ENCODE measurements at regions not wholly inside any gene's neighbourhood (a gene's known extent, or its start where the extent isn't known, plus 50 kb on each side); places are given as distances from the start of the nearest gene placed in this dataset.
"Not testable (repeated sequence)": the region's sequence is repeated elsewhere in the genome, so short reads cannot be mapped to it uniquely, and the experiment has no call there.

DNA sequence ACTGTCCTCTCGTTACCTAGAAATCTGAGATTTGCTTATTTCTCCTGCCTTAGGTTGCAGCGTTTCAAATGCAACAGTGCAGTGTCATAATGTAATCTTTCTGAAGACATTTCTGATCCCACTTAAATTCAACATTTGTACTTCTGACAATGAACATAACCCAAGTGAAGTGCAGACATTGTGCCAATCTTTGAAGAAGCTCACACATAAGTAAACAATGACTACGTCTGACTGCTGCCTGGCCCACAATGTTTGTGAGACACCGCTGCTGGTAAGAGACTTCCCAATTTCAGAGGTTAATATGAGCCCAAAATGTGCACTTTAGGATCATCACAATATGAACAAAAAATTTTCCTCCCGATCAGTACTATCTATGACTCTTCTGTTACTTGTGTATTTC lies 84.6 kb upstream of the BCL2L14 start:
- no peak for DNase-seq (ENCODE audit: extremely low read depth, low read depth)
- no peak overlapping the region for H3K4me3 ChIP-seq (replicated peaks; ENCODE audit: low read depth, low read length)
- no peak for TF ChIP-seq CTCF (IDR thresholded peaks at IDR 0.05; ENCODE audit: low read depth, low read length, missing control alignments)

- no peak overlapping the region for H3K4me3 ChIP-seq (replicated peaks; ENCODE audit: low read depth, low read length)
- no peak for TF ChIP-seq CTCF (IDR thresholded peaks at IDR 0.05; ENCODE audit: low read depth, low read length, missing control alignments)
- DNase-seq (ENCODE audit: extremely low read depth, low read depth) = no peak
Observed at GRCh38 chr12:11987901-11988300, 82.8 kb upstream of the BCL2L14 start.

- no peak for DNase-seq (ENCODE audit: extremely low read depth, low read depth)
- no peak for TF ChIP-seq CTCF (IDR thresholded peaks at IDR 0.05; ENCODE audit: low read depth, low read length, missing control alignments)
- H3K4me3 ChIP-seq (replicated peaks; ENCODE audit: low read depth, low read length) = no peak overlapping the region
Observed at GRCh38 chr12:11991604-11992003, 79.1 kb upstream of the BCL2L14 start.

GRCh38 chr12:11992515-11992914 lies 78.2 kb upstream of the BCL2L14 start:
- no peak for DNase-seq (ENCODE audit: extremely low read depth, low read depth)

DNA sequence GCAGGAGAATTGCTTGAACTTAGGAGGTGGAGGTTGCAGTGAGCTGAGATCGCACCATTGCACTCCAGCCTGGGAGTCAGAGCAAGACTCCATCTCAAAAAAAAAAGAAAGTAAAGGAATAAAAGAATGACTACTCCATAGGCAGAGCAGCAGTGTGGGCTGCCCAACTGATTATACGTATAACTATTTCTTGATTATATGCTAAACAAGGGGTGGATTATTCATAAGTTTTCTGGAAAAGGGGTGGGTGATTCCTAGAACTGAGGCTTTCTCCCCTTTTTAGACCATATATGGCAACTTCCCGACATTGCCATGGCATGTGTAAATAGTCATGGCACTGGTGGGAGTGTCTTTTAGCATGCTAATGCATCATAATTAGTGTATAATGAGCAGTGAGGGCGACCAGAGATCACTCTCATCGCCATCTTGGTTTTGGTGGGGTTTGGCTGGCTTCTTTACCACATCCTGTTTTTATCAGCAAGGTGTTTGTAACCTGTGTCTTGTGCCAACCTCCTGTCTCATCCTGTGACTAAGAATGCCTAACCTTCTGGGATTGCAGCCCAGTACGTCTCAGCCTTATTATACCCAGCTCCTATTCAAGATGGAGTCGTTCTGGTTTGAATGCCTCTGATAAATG lies 72.3 kb upstream of the BCL2L14 start:
- DNase-seq (ENCODE audit: extremely low read depth, low read depth); H3K4me3 ChIP-seq (replicated peaks; ENCODE audit: low read depth, low read length): not testable (repeated sequence)

More at GRCh38 chr12:11992515-11992914, 78.2 kb upstream of the BCL2L14 start:
- no peak for TF ChIP-seq CTCF (IDR thresholded peaks at IDR 0.05; ENCODE audit: low read depth, low read length, missing control alignments)
- H3K4me3 ChIP-seq (replicated peaks; ENCODE audit: low read depth, low read length) = no peak overlapping the region

GRCh38 chr12:11998944-11999315 lies 71.8 kb upstream of the BCL2L14 start:
- H3K4me3 ChIP-seq (replicated peaks; ENCODE audit: low read depth, low read length) = no peak overlapping the region
- no peak for DNase-seq (ENCODE audit: extremely low read depth, low read depth)
- no peak for TF ChIP-seq CTCF (IDR thresholded peaks at IDR 0.05; ENCODE audit: low read depth, low read length, missing control alignments)

DNA sequence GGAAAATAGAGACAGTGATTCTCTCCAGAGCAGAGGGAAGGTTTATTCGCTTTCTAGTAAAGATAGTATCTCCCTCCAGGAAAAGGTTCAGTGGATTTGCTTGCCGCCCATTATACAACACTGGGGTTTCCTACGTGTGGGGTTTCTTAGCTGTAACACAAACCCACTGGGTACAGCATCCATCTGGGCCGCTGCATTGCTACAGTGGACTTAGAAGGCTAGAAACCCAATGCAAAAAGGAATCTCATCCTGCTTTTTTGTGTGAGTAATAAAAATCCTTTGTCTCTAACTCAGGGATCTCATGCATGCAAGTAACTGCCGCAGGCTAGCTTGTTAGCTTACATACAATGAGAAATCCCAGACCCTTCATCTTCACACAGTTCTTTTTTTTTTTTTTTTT lies 67.1 kb upstream of the BCL2L14 start:
- H3K4me3 ChIP-seq (replicated peaks; ENCODE audit: low read depth, low read length) = no peak overlapping the region
- no peak for DNase-seq (ENCODE audit: extremely low read depth, low read depth)
- no peak for TF ChIP-seq CTCF (IDR thresholded peaks at IDR 0.05; ENCODE audit: low read depth, low read length, missing control alignments)

All from HFF-Myc (cell line).